CD1c-positive myeloid dendritic cell (primary cell): ENCODE measurements at regions not wholly inside any gene's neighbourhood (a gene's known extent, or its start where the extent isn't known, plus 50 kb on each side); places are given as distances from the start of the nearest gene placed in this dataset.
"Not testable (repeated sequence)": the region's sequence is repeated elsewhere in the genome, so short reads cannot be mapped to it uniquely, and the experiment has no call there.

Source experiments
- DNase-seq: peaks from one replicate; pipeline ENCODE4 v3.0.0-alpha.2; 2016; ENCODE audit errors: extremely low spot score

GRCh38 chr1:37373413-37373812, 101.0 kb upstream of the ZC3H12A start:
- DNase-seq, result no peak

- not testable (repeated sequence) for DNase-seq
These were observed 93.8 kb upstream of the ZC3H12A start for GRCh38 chr1:37380546-37380945.

GRCh38 chr1:37387854-37388253, 86.5 kb upstream of the ZC3H12A start:
- DNase-seq, result no peak

DNA sequence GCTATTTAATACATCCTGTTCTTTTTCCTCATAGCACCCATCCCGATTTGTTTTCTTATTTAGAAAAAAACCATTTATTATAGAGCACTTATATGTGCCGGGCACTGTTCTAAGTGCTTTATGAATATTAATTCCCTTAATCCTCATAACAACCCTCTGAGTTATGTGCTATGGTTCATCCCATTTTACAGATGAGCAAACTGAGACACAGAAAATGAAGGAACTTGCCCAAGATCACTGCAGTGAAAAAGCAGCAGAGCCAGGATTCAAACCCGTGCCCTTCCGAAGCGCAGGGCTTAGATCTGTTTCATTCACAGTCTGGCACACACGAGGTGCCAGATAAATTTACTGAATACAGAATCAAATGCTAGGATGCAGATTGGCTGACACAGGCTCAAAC, 85.1 kb upstream of the ZC3H12A start:
- no peak for DNase-seq

DNA sequence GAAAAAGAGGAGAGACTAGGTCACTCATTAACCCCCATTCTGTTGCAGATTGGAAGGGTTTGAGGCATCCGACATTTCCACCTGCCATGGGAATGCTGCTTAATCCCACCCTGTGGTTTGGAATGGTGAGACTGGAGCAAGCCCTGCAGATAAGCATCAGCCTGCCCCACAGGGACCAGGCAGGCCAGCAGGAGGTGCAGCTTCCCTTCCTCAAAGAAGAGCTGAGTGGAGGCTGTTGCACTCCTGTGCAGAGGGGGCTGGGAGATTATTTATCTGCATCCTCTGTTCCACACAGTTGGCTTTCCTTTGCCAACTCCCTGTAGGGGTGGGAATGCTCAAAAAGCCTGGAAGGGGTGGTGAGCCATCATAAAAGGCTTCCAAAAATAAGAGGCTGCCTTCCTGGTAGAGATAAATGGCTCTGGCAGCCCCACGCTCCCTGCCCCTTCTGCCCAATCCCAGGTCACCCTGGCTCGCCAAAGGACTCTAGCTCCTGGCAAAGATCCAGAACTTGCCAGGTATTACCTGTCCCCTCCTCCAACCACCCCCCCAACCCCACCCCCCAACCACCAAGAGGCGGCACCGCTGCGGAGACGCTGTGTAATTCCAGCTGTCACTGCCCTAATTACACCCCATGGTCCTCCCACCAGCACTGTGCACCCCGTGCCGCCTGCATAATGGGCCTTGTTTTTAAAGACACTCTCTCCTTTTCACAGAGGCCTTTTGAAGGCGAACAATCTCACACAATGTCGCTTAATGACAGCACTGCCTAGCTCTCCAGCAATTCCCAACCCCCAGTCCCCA, 83.0 kb upstream of the ZC3H12A start:
- DNase-seq, result no peak

DNA sequence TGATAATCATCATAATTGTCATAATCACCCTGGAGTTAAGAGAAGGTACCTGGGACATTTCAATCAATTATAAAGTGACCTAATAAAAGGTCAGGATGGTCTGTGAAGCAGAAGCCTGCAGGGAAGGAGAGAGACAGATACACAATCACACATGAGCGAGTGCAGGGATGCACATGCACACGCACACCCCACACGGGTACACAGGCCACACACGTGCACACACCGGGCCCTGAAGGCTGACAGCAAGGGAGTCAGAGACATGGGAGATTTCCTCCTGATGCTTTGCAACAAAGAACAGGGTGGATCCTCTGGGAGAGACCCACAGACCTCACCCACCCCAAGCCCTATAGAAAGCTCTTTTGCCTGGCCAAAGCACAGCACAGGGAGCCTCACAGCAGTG, 82.3 kb upstream of the ZC3H12A start:
- DNase-seq, result no peak

GRCh38 chr1:37393173-37394120, 80.9 kb upstream of the ZC3H12A start:
- DNase-seq, result no peak

- DNase-seq, result no peak
These were observed 79.6 kb upstream of the ZC3H12A start for GRCh38 chr1:37394574-37395464.

- DNase-seq, result no peak
These were observed 76.3 kb upstream of the ZC3H12A start for GRCh38 chr1:37398096-37398495.

DNA sequence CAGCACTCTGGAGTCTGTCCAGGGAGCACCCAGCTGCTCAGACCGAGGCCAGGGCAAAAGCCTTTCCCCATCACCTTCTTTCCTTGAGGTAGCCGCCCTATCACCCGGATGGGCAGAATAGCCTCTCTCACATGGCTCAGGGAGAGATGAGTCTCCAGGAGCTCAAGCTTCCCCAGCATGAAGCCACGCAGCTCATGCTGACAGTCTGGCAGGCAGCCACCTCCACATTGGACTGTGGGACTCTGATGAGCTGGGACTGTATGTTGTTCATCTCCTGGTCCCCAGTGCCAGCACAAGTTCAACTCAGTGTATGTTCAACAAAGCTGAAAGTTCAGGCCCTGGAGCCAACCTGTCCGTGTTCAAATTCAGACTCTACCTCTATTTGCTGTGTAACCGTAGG, 75.2 kb upstream of the ZC3H12A start:
- DNase-seq, result no peak

- DNase-seq, result no peak
These were observed 74.4 kb upstream of the ZC3H12A start for GRCh38 chr1:37399830-37400464.

- DNase-seq, result no peak
These were observed 73.7 kb upstream of the ZC3H12A start for GRCh38 chr1:37400466-37401225.

GRCh38 chr1:37403166-37403565, 71.2 kb upstream of the ZC3H12A start:
- DNase-seq, result no peak

DNA sequence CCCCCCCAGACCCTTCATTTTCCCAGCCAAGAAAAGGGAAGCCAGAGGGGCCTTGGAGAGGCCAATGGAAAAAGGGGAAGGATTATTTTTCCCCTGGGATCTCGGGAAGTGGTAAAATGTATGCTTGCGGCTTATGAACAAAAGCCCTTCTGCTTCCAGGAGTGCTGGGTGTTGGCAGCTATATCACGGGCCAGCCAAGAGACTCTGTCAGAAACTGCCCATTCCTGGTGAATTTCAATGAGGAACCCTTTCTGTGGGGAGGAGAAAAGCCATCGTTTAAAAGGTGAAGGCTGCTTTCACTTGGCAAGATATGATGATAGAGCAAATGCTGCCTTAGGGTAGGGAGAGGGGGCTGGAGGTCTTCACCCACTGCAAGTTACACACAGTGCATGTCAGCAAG, 69.7 kb upstream of the ZC3H12A start:
- DNase-seq, result no peak

- DNase-seq, result peak; percentile 6
These were observed 64.3 kb upstream of the ZC3H12A start for GRCh38 chr1:37410105-37410504.

GRCh38 chr1:37410815-37411214, 63.6 kb upstream of the ZC3H12A start:
- DNase-seq, result peak; percentile 6

GRCh38 chr1:37415611-37416244, 58.7 kb upstream of the ZC3H12A start:
- no peak for DNase-seq

DNA sequence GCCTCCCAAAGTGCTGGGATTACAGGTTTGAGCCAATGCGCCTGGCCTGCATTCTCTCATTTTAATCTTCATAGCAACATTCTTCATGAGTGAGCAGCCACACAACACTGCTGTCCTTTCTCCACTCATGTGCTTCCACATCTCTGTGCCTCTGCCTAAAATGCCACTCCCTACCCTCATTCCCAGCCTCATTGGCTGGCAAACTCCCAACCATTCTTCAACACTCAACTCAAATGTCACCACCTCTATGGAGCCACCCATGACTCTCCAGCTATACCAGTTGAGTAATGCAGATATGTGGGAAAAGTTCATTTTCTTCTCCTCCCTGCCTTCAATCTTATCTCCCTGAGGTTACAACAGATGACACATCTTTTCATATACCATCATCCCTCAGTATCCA, 53.9 kb upstream of the ZC3H12A start:
- no peak for DNase-seq

GRCh38 chr1:37423810-37424209, 50.6 kb upstream of the ZC3H12A start:
- DNase-seq, result no peak

- DNase-seq, result no peak
These were observed 49.9 kb upstream of the ZC3H12A start for GRCh38 chr1:37424523-37424922.
